ENCODE measurements at regions not wholly inside any gene's neighbourhood (a gene's known extent, or its start where the extent isn't known, plus 50 kb on each side); places are given as distances from the start of the nearest gene placed in this dataset.
"Not testable (repeated sequence)": the region's sequence is repeated elsewhere in the genome, so short reads cannot be mapped to it uniquely, and the experiment has no call there.

GRCh38 chr10:83764666-83765065 lies 374.6 kb upstream of the GHITM start:
- DNase-seq (ENCODE audit: extremely low read depth, low read depth) = no peak

GRCh38 chr10:83765731-83766130 lies 373.6 kb upstream of the GHITM start:
- no peak for TF ChIP-seq CTCF (IDR thresholded peaks at IDR 0.05; ENCODE audit: low read depth, low read length)
- no peak for DNase-seq (ENCODE audit: extremely low read depth, low read depth)

More at GRCh38 chr10:83764666-83765065, 374.6 kb upstream of the GHITM start:
- no peak for TF ChIP-seq CTCF (IDR thresholded peaks at IDR 0.05; ENCODE audit: low read depth, low read length)

GRCh38 chr10:83769281-83769820 lies 370.0 kb upstream of the GHITM start:
- DNase-seq (ENCODE audit: extremely low read depth, low read depth) = no peak
- no peak for TF ChIP-seq CTCF (IDR thresholded peaks at IDR 0.05; ENCODE audit: low read depth, low read length)

- not testable (repeated sequence) for DNase-seq (ENCODE audit: extremely low read depth, low read depth)
Observed at GRCh38 chr10:83786701-83787100, 352.6 kb upstream of the GHITM start.

GRCh38 chr10:83801983-83802382 lies 337.3 kb upstream of the GHITM start:
- no peak for DNase-seq (ENCODE audit: extremely low read depth, low read depth)
- TF ChIP-seq CTCF (IDR thresholded peaks at IDR 0.05; ENCODE audit: low read depth, low read length) = no peak

GRCh38 chr10:83806717-83807116 lies 332.6 kb upstream of the GHITM start:
- no peak for DNase-seq (ENCODE audit: extremely low read depth, low read depth)
- TF ChIP-seq CTCF (IDR thresholded peaks at IDR 0.05; ENCODE audit: low read depth, low read length) = no peak

- DNase-seq (ENCODE audit: extremely low read depth, low read depth) = no peak
- no peak for TF ChIP-seq CTCF (IDR thresholded peaks at IDR 0.05; ENCODE audit: low read depth, low read length)
Observed at GRCh38 chr10:83809001-83809400, 330.3 kb upstream of the GHITM start.

GRCh38 chr10:83816942-83817341 lies 322.4 kb upstream of the GHITM start:
- TF ChIP-seq CTCF (IDR thresholded peaks at IDR 0.05; ENCODE audit: low read depth, low read length) = no peak
- DNase-seq (ENCODE audit: extremely low read depth, low read depth) = no peak

All from AG09319 (cell line).